ENCODE measurements at regions not wholly inside any gene's neighbourhood (a gene's known extent, or its start where the extent isn't known, plus 50 kb on each side); places are given as distances from the start of the nearest gene placed in this dataset.

- no peak overlapping the region for H3K4me3 ChIP-seq (replicated peaks; ENCODE audit: low read depth, low read length)
- DNase-seq (ENCODE audit: low read depth), result no peak
- no peak for TF ChIP-seq CTCF (IDR thresholded peaks at IDR 0.05; ENCODE audit: low read length, missing control alignments)
Observed at GRCh38 chr18:78510091-78510490, 469.5 kb upstream of the SALL3 start.

DNA sequence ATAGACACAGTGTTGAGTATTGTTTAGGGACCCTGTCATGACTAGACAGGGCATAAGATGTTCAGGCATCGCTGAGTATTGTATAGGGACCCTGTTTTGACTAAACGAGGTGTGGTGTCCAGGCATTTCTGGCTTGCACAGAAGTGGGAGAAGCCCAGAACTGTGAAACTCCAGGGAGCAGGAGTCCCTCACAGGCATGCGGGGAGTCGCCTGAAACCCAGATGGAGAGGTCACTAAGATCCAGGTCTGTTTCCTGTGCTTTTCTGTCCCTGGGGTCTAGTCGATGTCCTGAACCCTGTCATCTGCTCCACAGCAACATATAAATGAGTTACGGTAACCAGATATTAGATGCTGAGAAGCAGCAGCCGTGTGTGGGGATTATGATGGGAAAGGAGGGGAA, 469.0 kb upstream of the SALL3 start:
- no peak for DNase-seq (ENCODE audit: low read depth)
- TF ChIP-seq CTCF (IDR thresholded peaks at IDR 0.05; ENCODE audit: low read length, missing control alignments), result no peak
- no peak overlapping the region for H3K4me3 ChIP-seq (replicated peaks; ENCODE audit: low read depth, low read length)

DNA sequence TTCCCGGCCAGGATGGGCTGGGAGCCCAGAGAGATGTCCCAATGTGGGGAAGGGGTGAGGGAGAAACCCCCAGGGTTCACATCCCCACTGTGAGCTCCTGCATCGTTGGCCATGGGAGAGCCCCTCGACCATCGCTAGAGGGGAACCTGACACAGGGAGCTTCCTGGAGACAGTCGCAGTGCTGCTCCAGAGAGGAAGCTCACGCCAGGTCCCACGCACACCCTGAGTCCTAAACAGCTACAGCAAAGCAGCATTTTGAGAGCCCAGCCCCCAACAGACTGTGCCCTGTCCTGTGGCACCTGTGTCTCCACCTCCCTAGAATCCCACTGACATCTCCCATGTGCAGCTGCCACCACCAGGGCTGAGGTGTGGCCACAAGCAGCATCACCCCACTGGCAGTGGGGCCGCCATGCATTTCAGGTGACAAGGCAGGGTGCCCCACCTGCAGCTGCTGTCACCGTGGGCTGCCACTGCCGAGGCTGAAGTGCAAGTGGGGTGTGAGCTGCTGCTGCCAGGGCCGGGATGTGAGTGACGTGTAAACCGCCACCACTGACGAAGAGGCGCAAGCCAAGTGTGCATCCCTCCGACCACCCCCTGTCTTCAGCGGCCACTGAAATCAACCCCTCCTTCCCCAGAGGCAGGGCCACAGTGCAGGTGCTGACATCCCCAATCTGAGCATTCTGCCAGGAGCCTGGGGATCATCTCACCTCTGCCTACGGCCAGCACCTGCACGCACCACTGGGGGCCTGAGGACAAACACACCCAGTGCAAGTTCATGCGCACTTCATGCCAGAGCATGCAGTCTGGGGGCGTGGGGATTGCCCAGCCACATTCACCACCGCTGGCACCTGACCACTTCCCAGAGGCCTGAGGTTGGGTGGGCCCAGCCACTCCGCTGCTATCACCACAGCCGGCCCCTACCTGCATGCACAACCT, 467.7 kb upstream of the SALL3 start:
- TF ChIP-seq CTCF (IDR thresholded peaks at IDR 0.05; ENCODE audit: low read length, missing control alignments), result no peak
- DNase-seq (ENCODE audit: low read depth), result no peak
- H3K4me3 ChIP-seq (replicated peaks; ENCODE audit: low read depth, low read length), result no peak overlapping the region

GRCh38 chr18:78514910-78515670, 464.5 kb upstream of the SALL3 start:
- no peak overlapping the region for H3K4me3 ChIP-seq (replicated peaks; ENCODE audit: low read depth, low read length)
- TF ChIP-seq CTCF (IDR thresholded peaks at IDR 0.05; ENCODE audit: low read length, missing control alignments), result no peak
- DNase-seq (ENCODE audit: low read depth), result no peak

DNA sequence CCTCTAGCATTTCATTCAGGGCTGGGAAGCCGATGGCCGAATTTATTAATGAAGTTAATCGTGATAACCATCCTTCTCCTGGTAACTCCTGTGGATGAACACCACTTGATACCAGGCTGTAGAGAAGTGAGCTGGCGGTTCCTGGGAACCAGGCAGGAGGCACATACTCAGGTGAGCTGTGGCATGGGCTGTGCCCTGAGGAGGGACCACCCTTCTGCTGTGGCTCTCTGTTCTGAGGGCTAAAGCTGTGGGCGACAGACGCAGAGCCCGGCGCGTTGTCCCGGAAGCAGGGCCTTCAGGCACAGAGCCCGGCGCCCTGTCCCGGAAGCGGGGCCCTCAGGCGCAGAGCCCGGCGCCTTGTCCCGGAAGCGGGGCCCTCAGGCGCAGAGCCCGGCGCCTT, 462.3 kb upstream of the SALL3 start:
- no peak for TF ChIP-seq CTCF (IDR thresholded peaks at IDR 0.05; ENCODE audit: low read length, missing control alignments)
- DNase-seq (ENCODE audit: low read depth), result no peak
- no peak overlapping the region for H3K4me3 ChIP-seq (replicated peaks; ENCODE audit: low read depth, low read length)

DNA sequence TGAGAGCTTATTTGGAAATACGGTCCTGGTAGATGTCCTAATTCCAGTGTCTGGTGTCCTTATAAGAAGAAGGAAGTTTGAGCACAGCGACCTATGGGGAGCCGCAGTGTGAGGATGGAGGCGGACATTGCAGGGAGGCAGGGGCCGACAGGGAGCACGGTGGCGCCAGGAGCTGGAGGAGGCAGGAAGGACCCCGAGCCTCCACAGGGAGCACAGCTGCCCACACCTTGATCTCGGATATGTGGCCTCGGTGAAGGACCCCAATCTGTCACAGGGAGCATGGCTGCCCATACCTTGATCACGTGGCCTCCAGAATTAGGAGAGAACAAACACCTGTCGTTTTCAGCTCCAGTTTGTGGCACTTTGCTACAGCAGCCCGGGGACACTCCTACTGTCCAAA, 461.6 kb upstream of the SALL3 start:
- no peak for DNase-seq (ENCODE audit: low read depth)
- no peak for TF ChIP-seq CTCF (IDR thresholded peaks at IDR 0.05; ENCODE audit: low read length, missing control alignments)
- H3K4me3 ChIP-seq (replicated peaks; ENCODE audit: low read depth, low read length), result no peak overlapping the region

All from fibroblast of pulmonary artery (primary cell).